Liver (tissue), 8 donors: ENCODE measurements at regions not wholly inside any gene's neighbourhood (a gene's known extent, or its start where the extent isn't known, plus 50 kb on each side); places are given as distances from the start of the nearest gene placed in this dataset.
"Not testable (repeated sequence)": the region's sequence is repeated elsewhere in the genome, so short reads cannot be mapped to it uniquely, and the experiment has no call there.

ENCODE experiments used
- DNase-seq: peaks from one replicate; pipeline ENCODE4 v3.0.0-alpha.2; 2017; ENCODE audit warnings: low spot score
- H3K27ac ChIP-seq, 2 donors: one replicate each; pipeline ENCODE4 v1.7.0; 2013; ENCODE audit warnings: inconsistent platforms in 2 of 2, low read length in 2 of 2, control low read depth in 1 of 2, low read depth in 1 of 2, mild to moderate bottlenecking in 1 of 2
- H3K27me3 ChIP-seq, 4 donors: one replicate each; pipeline versions ENCODE4 v1.6.1 to v1.7.0; 2013; ENCODE audit warnings: low read length in 3 of 4, inconsistent platforms in 1 of 4, mild to moderate bottlenecking in 1 of 4, moderate library complexity in 1 of 4; ENCODE audit not compliant: control insufficient read depth in 4 of 4, insufficient read depth in 4 of 4
- H3K36me3 ChIP-seq, 4 donors: one replicate each; pipeline versions ENCODE4 v1.6.1 to v1.7.0; 2013; ENCODE audit warnings: low read length in 3 of 4, mild to moderate bottlenecking in 3 of 4, low read depth in 1 of 4, moderate library complexity in 1 of 4; ENCODE audit not compliant: control insufficient read depth in 4 of 4, insufficient read depth in 3 of 4
- H3K4me1 ChIP-seq, 4 donors: one replicate each; pipeline versions ENCODE4 v1.6.1 to v1.7.0; 2013; ENCODE audit warnings: low read length in 3 of 4, mild to moderate bottlenecking in 3 of 4, moderate library complexity in 1 of 4; ENCODE audit not compliant: control insufficient read depth in 4 of 4, insufficient read depth in 4 of 4
- H3K4me3 ChIP-seq, 3 donors: one replicate each; pipeline versions ENCODE4 v1.6.1 to v1.7.0; 2013; ENCODE audit warnings: low read length in 3 of 3, control low read depth in 1 of 3, low read depth in 1 of 3, mild to moderate bottlenecking in 1 of 3
- H3K9ac ChIP-seq, 2 donors: one replicate each; pipeline ENCODE4 v1.7.0; 2013; ENCODE audit warnings: low read length in 2 of 2, mild to moderate bottlenecking in 2 of 2, moderate library complexity in 2 of 2, control low read depth in 1 of 2, low read depth in 1 of 2
- H3K9me3 ChIP-seq, 4 donors: one replicate each; pipeline versions ENCODE4 v1.6.1 to v1.7.0; 2013; ENCODE audit warnings: low read length in 3 of 4; ENCODE audit not compliant: control insufficient read depth in 4 of 4
- ATF3 ChIP-seq: IDR thresholded peaks from 2 replicates; pipeline ENCODE4 v1.6.1; 2016; ENCODE audit warnings: antibody characterized with exemption
- CTCF ChIP-seq: fragments of 150-350 bp; IDR thresholded peaks from 2 replicates; pipeline ENCODE4 v1.5.1; 2017; ENCODE audit warnings: improper control_type of control experiment, low read depth, low read length; ENCODE audit not compliant: missing input control
- EGR1 ChIP-seq, 2 donors: IDR thresholded peaks; 2 replicates each; pipeline ENCODE4 v1.6.1; 2016 to 2018; ENCODE audit warnings: antibody characterized with exemption in 2 of 2, low read depth in 2 of 2
- FOXA1 ChIP-seq: IDR thresholded peaks from 2 replicates; pipeline ENCODE4 v1.6.1; 2016; ENCODE audit warnings: antibody characterized with exemption
- FOXA2 ChIP-seq: IDR thresholded peaks from 2 replicates; pipeline ENCODE4 v1.6.1; 2016; ENCODE audit warnings: antibody characterized with exemption
- GABPA ChIP-seq, 2 donors: IDR thresholded peaks in 1 of 2; conservative IDR thresholded peaks in 1 of 2; 2 replicates each; pipeline ENCODE4 v1.6.1; 2016; ENCODE audit warnings: antibody characterized with exemption in 2 of 2, mild to moderate bottlenecking in 1 of 2, moderate library complexity in 1 of 2
- HNF4A ChIP-seq, 2 donors: conservative IDR thresholded peaks; 2 replicates each; pipeline ENCODE4 v1.6.1; 2016; ENCODE audit warnings: antibody characterized with exemption in 2 of 2, mild to moderate bottlenecking in 2 of 2
- HNF4G ChIP-seq: IDR thresholded peaks from 2 replicates; pipeline ENCODE4 v1.6.1; 2016; ENCODE audit warnings: antibody characterized with exemption
- JUND ChIP-seq, 2 donors: IDR thresholded peaks; 2 replicates each; pipeline ENCODE4 v1.6.1; 2016; ENCODE audit warnings: antibody characterized with exemption in 2 of 2
- MAX ChIP-seq: IDR thresholded peaks from 2 replicates; pipeline ENCODE4 v1.6.1; 2016; ENCODE audit warnings: antibody characterized with exemption
- NR2F2 ChIP-seq: IDR thresholded peaks from 2 replicates; pipeline ENCODE4 v1.6.1; 2016; ENCODE audit warnings: antibody characterized with exemption
- RAD21 ChIP-seq, 2 donors: IDR thresholded peaks; 2 replicates each; pipeline ENCODE4 v1.6.1; 2016; ENCODE audit warnings: antibody characterized with exemption in 2 of 2, mild to moderate bottlenecking in 2 of 2
- REST ChIP-seq: IDR thresholded peaks from 2 replicates; pipeline ENCODE4 v1.6.1; 2016; ENCODE audit warnings: antibody characterized with exemption, mild to moderate bottlenecking
- RXRA ChIP-seq, 2 donors: IDR thresholded peaks; 2 replicates each; pipeline ENCODE4 v1.6.1; 2017 to 2018; ENCODE audit warnings: antibody characterized with exemption in 2 of 2, mild to moderate bottlenecking in 1 of 2
- SP1 ChIP-seq: IDR thresholded peaks from 2 replicates; pipeline ENCODE4 v1.6.1; 2018; ENCODE audit warnings: antibody characterized with exemption, mild to moderate bottlenecking
- TAF1 ChIP-seq: conservative IDR thresholded peaks from 2 replicates; pipeline ENCODE4 v1.6.1; 2016; ENCODE audit warnings: antibody characterized with exemption, mild to moderate bottlenecking
- YY1 ChIP-seq: IDR thresholded peaks from 2 replicates; pipeline ENCODE4 v1.6.1; 2016; ENCODE audit warnings: antibody characterized with exemption, mild to moderate bottlenecking
- ZBTB33 ChIP-seq: IDR thresholded peaks from 2 replicates; pipeline ENCODE4 v1.6.1; 2016; ENCODE audit warnings: antibody characterized with exemption
- WGBS: extraction: QIAGEN DNeasy Blood & Tissue Kit; methylation state at CpG from one replicate; pipeline ENCODE4 v1.1.7; 2013; 5-methylcytosine and 5-hydroxymethylcytosine counted together
- donor health status: healthy.
- donor health status: healthy.
- donor health status: healthy.
- donor health status: healthy.
- donor health status: healthy.

GRCh38 chr10:53331460-53331859 lies 558.9 kb upstream of the MBL2 start:
- no peak overlapping the region for H3K4me3 ChIP-seq

GRCh38 chr10:53326401-53327305 lies 554.1 kb upstream of the MBL2 start:
- H3K9me3 ChIP-seq, H3K9ac ChIP-seq, H3K27ac ChIP-seq, H3K4me3 ChIP-seq, H3K27me3 ChIP-seq, H3K4me1 ChIP-seq, H3K36me3 ChIP-seq, DNase-seq: not testable (repeated sequence)
- 63% methylated on average over 8 of the region's 10 CpGs for WGBS

More at GRCh38 chr10:53331460-53331859, 558.9 kb upstream of the MBL2 start:
- Histone ChIP-seq H3K9me3 (no peaks in the 10 kb centered on the region), H3K27me3 (no peaks in the 10 kb centered on the region), H3K4me1 (no peaks in the 10 kb centered on the region), H3K9ac (no peak overlapping the region), H3K36me3 (no peaks in the 10 kb centered on the region), H3K27ac (no peak overlapping the region)
- TF ChIP-seq MAX (no peak), ATF3 (no peak), GABPA (IDR thresholded peaks at IDR 0.05 in 1 of 2, conservative IDR thresholded peaks at IDR 0.05 in 1 of 2) (no peak), RXRA (IDR thresholded peaks at IDR 0.05) (no peak), SP1 (no peak), TAF1 (no peak), JUND (IDR thresholded peaks at IDR 0.05) (no peak), FOXA2 (no peak), HNF4G (no peak), ZBTB33 (no peak), YY1 (no peak), NR2F2 (no peak), REST (no peak), RAD21 (IDR thresholded peaks at IDR 0.05) (no peak), FOXA1 (no peak), EGR1 (IDR thresholded peaks at IDR 0.05; ENCODE audit: low read depth in 2 of 2) (no peak), CTCF (no peak), HNF4A (conservative IDR thresholded peaks at IDR 0.05) (no peak)
- no peak for DNase-seq
